H9 (cell line): ENCODE measurements at regions not wholly inside any gene's neighbourhood (a gene's known extent, or its start where the extent isn't known, plus 50 kb on each side); places are given as distances from the start of the nearest gene placed in this dataset.

Source experiments
- DNase-seq: peaks from one replicate; pipeline ENCODE4 v3.0.0-alpha.2; 2017
- H2AFZ ChIP-seq: one replicate; pipeline ENCODE4 v1.6.1; 2013; ENCODE audit warnings: mild to moderate bottlenecking, low read length, control low read depth, moderate library complexity
- H2AK5ac ChIP-seq: 2 replicates; pipeline ENCODE4 v1.6.1; 2013; ENCODE audit warnings: low read length, control low read depth, mixed read lengths; ENCODE audit not compliant: insufficient read length
- H2BK120ac ChIP-seq: one replicate; pipeline ENCODE4 v1.6.1; 2013; ENCODE audit warnings: low read depth, mild to moderate bottlenecking, low read length, control low read depth, inconsistent platforms; ENCODE audit not compliant: poor library complexity, severe bottlenecking
- H2BK12ac ChIP-seq: 2 replicates; pipeline ENCODE4 v1.6.1; 2013; ENCODE audit warnings: low read length, control low read depth, mixed read lengths, low read depth; ENCODE audit not compliant: insufficient read length
- H2BK15ac ChIP-seq: 2 replicates; pipeline ENCODE4 v1.6.1; 2013; ENCODE audit warnings: low read depth, low read length, control low read depth
- H2BK20ac ChIP-seq: one replicate; pipeline ENCODE4 v1.6.1; 2013; ENCODE audit warnings: low read depth, mild to moderate bottlenecking, low read length, control low read depth, inconsistent platforms; ENCODE audit not compliant: poor library complexity, severe bottlenecking
- H2BK5ac ChIP-seq: 2 replicates; pipeline ENCODE4 v1.6.1; 2013; ENCODE audit warnings: low read length, control low read depth, mixed read lengths; ENCODE audit not compliant: insufficient read length
- H3K14ac ChIP-seq: 2 replicates; pipeline ENCODE4 v1.6.1; 2013; ENCODE audit warnings: low read length, control low read depth; ENCODE audit not compliant: insufficient read depth
- H3K18ac ChIP-seq: 2 replicates; pipeline ENCODE4 v1.6.1; 2013; ENCODE audit warnings: low read depth, mild to moderate bottlenecking, mixed read lengths, low read length, control low read depth; ENCODE audit not compliant: insufficient read length
- H3K23ac ChIP-seq: 2 replicates; pipeline ENCODE4 v1.6.1; 2013; ENCODE audit warnings: low read length, control low read depth, mixed read lengths, low read depth; ENCODE audit not compliant: insufficient read length
- H3K23me2 ChIP-seq: 2 replicates; pipeline ENCODE4 v1.6.1; 2013; ENCODE audit warnings: low read depth, mild to moderate bottlenecking, mixed read lengths, low read length, control low read depth; ENCODE audit not compliant: insufficient read length, poor library complexity, severe bottlenecking
- H3K27ac ChIP-seq: 2 replicates; pipeline ENCODE4 v1.5.1; 2013; ENCODE audit warnings: low read length, control low read depth, mixed read lengths, low read depth; ENCODE audit not compliant: insufficient read length
- H3K27me3 ChIP-seq: 2 replicates; pipeline ENCODE4 v1.6.1; 2013; ENCODE audit warnings: low read length, control low read depth, inconsistent platforms; ENCODE audit not compliant: insufficient read depth
- H3K4ac ChIP-seq: 2 replicates; pipeline ENCODE4 v1.6.1; 2013; ENCODE audit warnings: low read depth, mild to moderate bottlenecking, control low read depth, inconsistent platforms, low read length, moderate library complexity
- H3K4me1 ChIP-seq: 2 replicates; pipeline ENCODE4 v1.6.1; 2013; ENCODE audit warnings: low read length, control low read depth, inconsistent platforms; ENCODE audit not compliant: insufficient read depth
- H3K4me2 ChIP-seq: 2 replicates; pipeline ENCODE4 v1.6.1; 2013; ENCODE audit warnings: low read length, control low read depth, mixed read lengths; ENCODE audit not compliant: insufficient read length, insufficient read depth
- H3K56ac ChIP-seq: 2 replicates; pipeline ENCODE4 v1.6.1; 2013; ENCODE audit warnings: low read depth, mild to moderate bottlenecking, mixed read lengths, low read length, control low read depth; ENCODE audit not compliant: insufficient read length
- H3K79me1 ChIP-seq: 2 replicates; pipeline ENCODE4 v1.6.1; 2013; ENCODE audit warnings: low read depth, mild to moderate bottlenecking, moderate library complexity, low read length, control low read depth, inconsistent platforms; ENCODE audit not compliant: insufficient read depth, poor library complexity, severe bottlenecking
- H3K79me2 ChIP-seq: 2 replicates; pipeline ENCODE4 v1.6.1; 2013; ENCODE audit warnings: low read length, control low read depth, inconsistent platforms; ENCODE audit not compliant: insufficient read depth
- H3K9ac ChIP-seq: 2 replicates; pipeline ENCODE4 v1.6.1; 2013; ENCODE audit warnings: low read length, control low read depth, mixed read lengths; ENCODE audit not compliant: insufficient read length; ENCODE audit errors: extremely low read depth
- H3K9me3 ChIP-seq: one replicate; pipeline ENCODE4 v1.6.1; 2013; ENCODE audit warnings: low read depth, low read length, inconsistent platforms; ENCODE audit not compliant: control insufficient read depth
- H3T11ph ChIP-seq: one replicate; pipeline ENCODE4 v1.6.1; 2013; ENCODE audit warnings: mild to moderate bottlenecking, low read length, control low read depth, inconsistent platforms
- H4K20me1 ChIP-seq: one replicate; pipeline ENCODE4 v1.6.1; 2013; ENCODE audit not compliant: control insufficient read depth, insufficient read length, insufficient read depth
- H4K5ac ChIP-seq: 2 replicates; pipeline ENCODE4 v1.6.1; 2013; ENCODE audit warnings: low read depth, mild to moderate bottlenecking, mixed read lengths, low read length, control low read depth; ENCODE audit not compliant: insufficient read length
- H4K8ac ChIP-seq: replicated peaks from 2 replicates; pipeline ENCODE4 v1.6.1; 2013; ENCODE audit warnings: low read length, control low read depth, mixed read lengths, low read depth; ENCODE audit not compliant: insufficient read length
- H4K91ac ChIP-seq: 2 replicates; pipeline ENCODE4 v1.6.1; 2013; ENCODE audit warnings: low read depth, mild to moderate bottlenecking, moderate library complexity, mixed read lengths, low read length, control low read depth; ENCODE audit not compliant: insufficient read length
- H3K27ac Mint-ChIP-seq, 3 experiments: 2 replicates in 2 of 3; 3 replicates in 1 of 3; pipeline ENCODE4 v1.8.0; 2020 to 2021; ENCODE audit warnings: mixed read lengths in 3 of 3, mild to moderate bottlenecking in 1 of 3, moderate library complexity in 1 of 3
- H3K27me3 Mint-ChIP-seq: 2 replicates; pipeline ENCODE4 v1.8.0; 2021; ENCODE audit warnings: low read depth, mild to moderate bottlenecking, moderate library complexity, mixed read lengths
- H3K36me3 Mint-ChIP-seq, 3 experiments: 2 replicates in 2 of 3; 3 replicates in 1 of 3; pipeline ENCODE4 v1.8.0; 2020 to 2021; ENCODE audit warnings: low read depth in 3 of 3, mixed read lengths in 3 of 3; ENCODE audit not compliant: insufficient read depth in 1 of 3
- H3K4me1 Mint-ChIP-seq, 2 experiments: 2 replicates each; pipeline ENCODE4 v1.8.0; 2020; ENCODE audit warnings: mixed read lengths in 2 of 2
- H3K4me3 Mint-ChIP-seq, 2 experiments: 2 replicates in 1 of 2; 3 replicates in 1 of 2; pipeline ENCODE4 v1.8.0; 2020 to 2021; ENCODE audit warnings: mild to moderate bottlenecking in 2 of 2, mixed read lengths in 2 of 2, moderate library complexity in 1 of 2
- H3K9me3 Mint-ChIP-seq, 2 experiments: 2 replicates in 1 of 2; 3 replicates in 1 of 2; pipeline ENCODE4 v1.8.0; 2020; ENCODE audit warnings: mild to moderate bottlenecking in 2 of 2, mixed read lengths in 2 of 2, moderate library complexity in 1 of 2
- CTCF ChIP-seq: fragments of 200-600 bp; sonication (generic); conservative IDR thresholded peaks from 3 replicates; pipeline ENCODE4 v1.8.0; 2021; ENCODE audit warnings: antibody characterized with exemption, mild to moderate bottlenecking
- WGBS: extraction: QIAGEN DNeasy Blood & Tissue Kit; methylation state at CpG from one replicate; pipeline ENCODE4 v1.1.7; 2013; ENCODE audit warnings: missing lambda C conversion rate, low lambda C conversion rate, mixed read lengths; ENCODE audit not compliant: insufficient read length; ENCODE audit errors: extremely low coverage; 5-methylcytosine and 5-hydroxymethylcytosine counted together

- Mint-ChIP-seq H3K4me3 (no peak overlapping the region), H3K27me3 (no peaks in the 10 kb centered on the region), H3K4me1 (peaks cover 13 to 14% of the 10 kb centered on the region in 2 experiments), H3K36me3 (peaks cover 0 to 2% (median 0%) of the 10 kb centered on the region in 3 experiments; a peak in 1 of 7 replicates), H3K27ac (no peak overlapping the region; a peak in 1 of 7 replicates), H3K9me3 (no peaks in the 10 kb centered on the region)
- H3K79me2 ChIP-seq, result no peaks in the 10 kb centered on the region
- no peaks in the 10 kb centered on the region for H3K9me3 ChIP-seq
- WGBS, result no CpG with 5 or more reads among the region's 4 CpGs
- H2BK15ac ChIP-seq, result no peak overlapping the region
- no peaks in the 10 kb centered on the region for H3K23me2 ChIP-seq
- H3K4ac ChIP-seq, result no peak overlapping the region
- no peak overlapping the region for H3K23ac ChIP-seq
- H2BK120ac ChIP-seq, result no peak overlapping the region
- H3K27me3 ChIP-seq, result no peaks in the 10 kb centered on the region
- no peaks in the 10 kb centered on the region; the same call in 1 of the 2 replicates for H3K4me1 ChIP-seq
- no peak overlapping the region for H3T11ph ChIP-seq
- no peak overlapping the region for H2BK12ac ChIP-seq
- no peak overlapping the region for H4K91ac ChIP-seq
- no peak overlapping the region for H2AFZ ChIP-seq
- DNase-seq, result no peak
- H2BK20ac ChIP-seq, result no peak overlapping the region
- H3K27ac ChIP-seq, result no peak overlapping the region
- H4K8ac ChIP-seq, result no peak overlapping the region
- no peak overlapping the region for H4K5ac ChIP-seq
- no peak overlapping the region for H3K4me2 ChIP-seq
- TF ChIP-seq CTCF, result no peak
- H2BK5ac ChIP-seq, result no peak overlapping the region
- H3K14ac ChIP-seq, result no peak overlapping the region
- no peaks in the 10 kb centered on the region for H4K20me1 ChIP-seq
- H3K9ac ChIP-seq, result no peak overlapping the region
- no peak overlapping the region for H3K56ac ChIP-seq
- no peak overlapping the region for H2AK5ac ChIP-seq
- no peaks in the 10 kb centered on the region for H3K79me1 ChIP-seq
- no peak overlapping the region for H3K18ac ChIP-seq
Observed at GRCh38 chr2:123695426-123695825, 329.7 kb upstream of the CNTNAP5 start.
